GM20000 (cell line): ENCODE measurements at regions not wholly inside any gene's neighbourhood (a gene's known extent, or its start where the extent isn't known, plus 50 kb on each side); places are given as distances from the start of the nearest gene placed in this dataset.

ENCODE experiments used
- DNase-seq: peaks from one replicate; pipeline ENCODE4 v3.0.0; 2012; ENCODE audit warnings: low spot score
- TF ChIP-seq, protein P1 (sequence below): IDR thresholded peaks from 2 replicates; pipeline ENCODE4 v1.5.1; 2012; ENCODE audit warnings: mild to moderate bottlenecking, control low read depth; ENCODE audit errors: extremely low read depth, missing control alignments

- TF ChIP-seq, protein P1, sequence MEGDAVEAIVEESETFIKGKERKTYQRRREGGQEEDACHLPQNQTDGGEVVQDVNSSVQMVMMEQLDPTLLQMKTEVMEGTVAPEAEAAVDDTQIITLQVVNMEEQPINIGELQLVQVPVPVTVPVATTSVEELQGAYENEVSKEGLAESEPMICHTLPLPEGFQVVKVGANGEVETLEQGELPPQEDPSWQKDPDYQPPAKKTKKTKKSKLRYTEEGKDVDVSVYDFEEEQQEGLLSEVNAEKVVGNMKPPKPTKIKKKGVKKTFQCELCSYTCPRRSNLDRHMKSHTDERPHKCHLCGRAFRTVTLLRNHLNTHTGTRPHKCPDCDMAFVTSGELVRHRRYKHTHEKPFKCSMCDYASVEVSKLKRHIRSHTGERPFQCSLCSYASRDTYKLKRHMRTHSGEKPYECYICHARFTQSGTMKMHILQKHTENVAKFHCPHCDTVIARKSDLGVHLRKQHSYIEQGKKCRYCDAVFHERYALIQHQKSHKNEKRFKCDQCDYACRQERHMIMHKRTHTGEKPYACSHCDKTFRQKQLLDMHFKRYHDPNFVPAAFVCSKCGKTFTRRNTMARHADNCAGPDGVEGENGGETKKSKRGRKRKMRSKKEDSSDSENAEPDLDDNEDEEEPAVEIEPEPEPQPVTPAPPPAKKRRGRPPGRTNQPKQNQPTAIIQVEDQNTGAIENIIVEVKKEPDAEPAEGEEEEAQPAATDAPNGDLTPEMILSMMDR, result no peak
- no peak for DNase-seq
Observed at GRCh38 chr18:45329316-45329715, 286.0 kb upstream of the SLC14A2 start.

DNA sequence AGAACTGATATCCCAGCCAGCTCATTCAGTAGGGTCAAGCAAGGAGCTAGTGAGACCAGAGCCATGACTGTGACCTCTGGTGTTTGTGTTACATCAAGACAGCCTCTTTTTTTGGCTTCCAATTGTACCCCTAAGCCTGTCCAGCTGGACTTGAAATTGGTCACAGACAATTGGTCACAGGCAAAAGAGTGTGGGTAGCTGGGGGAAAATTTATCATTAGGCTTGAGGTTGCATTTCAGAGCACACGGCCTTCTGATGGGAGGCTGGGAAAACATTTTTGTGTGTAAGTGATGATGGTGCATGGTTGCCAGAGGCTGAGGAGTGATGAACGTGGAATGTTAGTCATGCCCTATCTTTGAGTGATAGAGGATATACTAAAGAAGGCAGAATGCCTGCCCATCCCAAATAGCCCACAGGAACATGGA is 285.1 kb upstream of the SLC14A2 start:
- DNase-seq, result no peak
- TF ChIP-seq, protein P1, result no peak

- DNase-seq, result no peak
- TF ChIP-seq, protein P1, result no peak
Observed at GRCh38 chr18:45332871-45333270, 282.4 kb upstream of the SLC14A2 start.

- DNase-seq, result no peak
- TF ChIP-seq, protein P1, result no peak
Observed at GRCh38 chr18:45334191-45334590, 281.1 kb upstream of the SLC14A2 start.

DNA sequence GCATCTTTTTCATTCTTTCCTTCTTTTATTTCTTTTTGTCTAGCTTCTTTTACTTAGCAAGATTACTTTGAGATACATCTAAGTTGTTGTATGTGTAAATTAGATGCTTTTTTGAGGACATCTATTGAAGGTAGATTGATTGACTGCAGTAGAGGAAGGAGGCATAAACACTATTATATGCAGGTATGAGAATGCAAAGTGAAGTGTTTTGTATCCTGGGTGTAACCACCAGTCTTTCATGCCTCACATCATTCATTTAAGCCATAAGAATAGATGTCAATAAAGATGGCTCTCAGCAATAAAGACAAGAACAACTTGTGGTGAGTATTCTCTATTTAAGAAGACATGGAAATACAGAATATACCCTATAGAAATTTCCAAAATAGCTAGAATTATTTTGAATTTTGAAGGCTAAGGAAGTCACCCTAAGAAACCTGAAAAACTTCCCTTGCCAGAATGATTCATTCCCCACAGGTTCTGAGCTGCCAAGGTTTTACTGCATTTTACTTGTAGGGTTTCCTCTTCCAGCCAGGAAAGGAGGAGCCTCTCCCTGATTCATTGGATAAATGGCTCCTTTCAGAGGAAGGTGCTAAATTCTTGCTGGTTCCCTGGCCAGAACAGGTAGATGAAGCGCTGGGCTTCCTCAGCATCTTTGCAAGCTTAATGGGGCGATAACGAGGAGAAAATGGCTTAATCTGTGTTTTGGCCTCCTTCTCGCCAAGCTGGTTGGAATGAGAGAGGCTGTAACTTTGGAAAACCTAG is 279.8 kb upstream of the SLC14A2 start:
- TF ChIP-seq, protein P1, result no peak
- DNase-seq, result no peak

GRCh38 chr18:45336448-45336847 is 278.8 kb upstream of the SLC14A2 start:
- TF ChIP-seq, protein P1, result no peak
- no peak for DNase-seq

DNA sequence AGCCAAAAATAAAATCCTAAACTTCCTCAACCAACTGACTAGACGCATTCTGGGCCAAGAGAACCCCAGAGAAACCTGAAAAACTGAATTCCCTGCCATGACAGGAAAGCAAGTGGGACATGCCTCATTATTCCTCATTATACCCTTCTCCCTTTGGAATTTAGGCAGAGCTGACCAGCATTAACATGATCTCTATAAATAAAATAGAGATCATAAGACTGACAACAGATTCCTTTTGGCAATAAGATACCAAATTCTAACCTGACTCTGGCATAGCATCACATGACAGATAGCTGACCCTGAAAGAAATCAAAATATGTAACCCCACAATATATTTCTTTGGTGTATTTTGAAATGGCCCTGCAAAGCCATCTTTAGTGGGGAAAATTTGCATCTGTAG is 277.8 kb upstream of the SLC14A2 start:
- TF ChIP-seq, protein P1, result no peak

More for the DNA sequence above, 277.8 kb upstream of the SLC14A2 start:
- DNase-seq, result no peak
